HEK293T (cell line): ENCODE measurements at regions not wholly inside any gene's neighbourhood (a gene's known extent, or its start where the extent isn't known, plus 50 kb on each side); places are given as distances from the start of the nearest gene placed in this dataset.

Experiments
- CTCF ChIA-PET: fragments of 350-600 bp; formaldehyde crosslinking; extraction: SDS; loops from one replicate; lab custom pipeline; 2021; ENCODE audit warnings: antibody characterized with exemption, inconsistent platforms; lab: Yijun Ruan, JAX
- POLR2A ChIA-PET: fragments of 350-600 bp; formaldehyde crosslinking; extraction: SDS; loops from one replicate; lab custom pipeline; 2020; ENCODE audit warnings: antibody characterized with exemption, inconsistent platforms; lab: Yijun Ruan, JAX
- DNase-seq: peaks from one replicate; pipeline ENCODE4 v3.0.0; 2012; ENCODE audit warnings: mixed read lengths; ENCODE audit errors: extremely low spot score
- ARNT ChIP-seq: fragments of 450-650 bp; IDR thresholded peaks from 2 replicates; pipeline ENCODE4 v1.6.1; 2017; ENCODE audit warnings: mild to moderate bottlenecking
- BHLHE40 ChIP-seq: fragments of 450-650 bp; IDR thresholded peaks from 2 replicates; pipeline ENCODE4 v1.6.1; 2016; ENCODE audit warnings: mild to moderate bottlenecking, moderate library complexity, borderline replicate concordance
- CTBP1 ChIP-seq: fragments of 450-650 bp; IDR thresholded peaks from 2 replicates; pipeline ENCODE4 v1.6.1; 2016; ENCODE audit warnings: borderline replicate concordance
- ELF4 ChIP-seq: fragments of 450-650 bp; IDR thresholded peaks from 2 replicates; pipeline ENCODE4 v1.6.1; 2017; ENCODE audit warnings: antibody characterized with exemption
- FOXA1 ChIP-seq: fragments of 450-650 bp; IDR thresholded peaks from 2 replicates; pipeline ENCODE4 v1.6.1; 2016; ENCODE audit warnings: mild to moderate bottlenecking
- FOXK2 ChIP-seq: fragments of 450-650 bp; IDR thresholded peaks from 2 replicates; pipeline ENCODE4 v1.6.1; 2016; ENCODE audit warnings: mild to moderate bottlenecking
- FOXM1 ChIP-seq: fragments of 450-650 bp; IDR thresholded peaks from 2 replicates; pipeline ENCODE4 v1.6.1; 2017; ENCODE audit warnings: mild to moderate bottlenecking, borderline replicate concordance
- HDGF ChIP-seq: fragments of 450-650 bp; IDR thresholded peaks from 2 replicates; pipeline ENCODE4 v1.6.1; 2017; ENCODE audit warnings: antibody characterized with exemption, borderline replicate concordance
- L3MBTL2 ChIP-seq: fragments of 450-650 bp; conservative IDR thresholded peaks from 2 replicates; pipeline ENCODE4 v1.6.1; 2016; ENCODE audit warnings: mild to moderate bottlenecking
- LEF1 ChIP-seq: fragments of 450-650 bp; IDR thresholded peaks from 2 replicates; pipeline ENCODE4 v1.6.1; 2017; ENCODE audit warnings: mild to moderate bottlenecking, borderline replicate concordance
- NFRKB ChIP-seq: fragments of 450-650 bp; IDR thresholded peaks from 2 replicates; pipeline ENCODE4 v1.6.1; 2016; ENCODE audit warnings: mild to moderate bottlenecking, moderate library complexity
- SP1 ChIP-seq: fragments of 450-650 bp; IDR thresholded peaks from 2 replicates; pipeline ENCODE4 v1.6.1; 2017
- SUZ12 ChIP-seq: fragments of 450-650 bp; IDR thresholded peaks from 2 replicates; pipeline ENCODE4 v1.6.1; 2016; ENCODE audit warnings: mild to moderate bottlenecking
- TARDBP ChIP-seq: fragments of 450-650 bp; IDR thresholded peaks from 2 replicates; pipeline ENCODE4 v1.6.1; 2016
- ZNF384 ChIP-seq: fragments of 450-650 bp; IDR thresholded peaks from 2 replicates; pipeline ENCODE4 v1.6.1; 2016
- TF ChIP-seq, protein P1 (sequence below): fragments of 450-650 bp; IDR thresholded peaks from 2 replicates; pipeline ENCODE4 v1.6.1; 2016

DNA sequence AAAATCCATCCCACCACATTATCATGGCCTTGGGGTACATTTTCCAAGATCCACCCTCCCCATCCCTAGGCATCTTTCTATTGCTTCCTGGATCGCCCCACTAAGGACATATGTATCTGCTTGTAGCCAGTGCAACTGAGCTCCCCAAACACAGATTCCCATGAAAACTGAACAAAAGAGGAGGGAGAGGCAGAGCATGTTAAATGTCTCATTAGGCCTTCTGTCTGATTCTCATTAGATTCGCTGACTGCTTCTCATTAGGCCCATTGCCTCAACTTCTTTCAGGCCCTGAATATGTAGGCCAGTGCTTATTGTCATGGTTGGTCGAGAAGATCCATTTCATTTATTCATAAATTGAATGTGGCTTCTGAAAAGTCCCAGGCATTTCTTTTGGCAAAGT lies 698.9 kb downstream of the INHBA start:
- no peak for TF ChIP-seq LEF1
- TF ChIP-seq HDGF = no peak
- TF ChIP-seq ARNT = no peak
- no peak for TF ChIP-seq SUZ12
- TF ChIP-seq FOXK2 = no peak
- no peak for TF ChIP-seq FOXM1
- TF ChIP-seq SP1 = no peak
- TF ChIP-seq TARDBP = no peak
- no peak for TF ChIP-seq ZNF384
- no peak for TF ChIP-seq ELF4
- TF ChIP-seq L3MBTL2 = no peak
- TF ChIP-seq, protein P1, sequence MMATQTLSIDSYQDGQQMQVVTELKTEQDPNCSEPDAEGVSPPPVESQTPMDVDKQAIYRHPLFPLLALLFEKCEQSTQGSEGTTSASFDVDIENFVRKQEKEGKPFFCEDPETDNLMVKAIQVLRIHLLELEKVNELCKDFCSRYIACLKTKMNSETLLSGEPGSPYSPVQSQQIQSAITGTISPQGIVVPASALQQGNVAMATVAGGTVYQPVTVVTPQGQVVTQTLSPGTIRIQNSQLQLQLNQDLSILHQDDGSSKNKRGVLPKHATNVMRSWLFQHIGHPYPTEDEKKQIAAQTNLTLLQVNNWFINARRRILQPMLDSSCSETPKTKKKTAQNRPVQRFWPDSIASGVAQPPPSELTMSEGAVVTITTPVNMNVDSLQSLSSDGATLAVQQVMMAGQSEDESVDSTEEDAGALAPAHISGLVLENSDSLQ = no peak
- TF ChIP-seq FOXA1 = no peak
- TF ChIP-seq NFRKB = no peak
- TF ChIP-seq BHLHE40 = no peak
- TF ChIP-seq CTBP1 = no peak
- DNase-seq = no peak
- ChIA-PET POLR2A (no interaction called here), CTCF (interaction anchor here (1.0 to 1.6 kb wide), 6 partner anchors 9 to 235 kb away, joined by 3 to 7 read pairs (median 5); no protein-coding TSS in a partner anchor)

DNA sequence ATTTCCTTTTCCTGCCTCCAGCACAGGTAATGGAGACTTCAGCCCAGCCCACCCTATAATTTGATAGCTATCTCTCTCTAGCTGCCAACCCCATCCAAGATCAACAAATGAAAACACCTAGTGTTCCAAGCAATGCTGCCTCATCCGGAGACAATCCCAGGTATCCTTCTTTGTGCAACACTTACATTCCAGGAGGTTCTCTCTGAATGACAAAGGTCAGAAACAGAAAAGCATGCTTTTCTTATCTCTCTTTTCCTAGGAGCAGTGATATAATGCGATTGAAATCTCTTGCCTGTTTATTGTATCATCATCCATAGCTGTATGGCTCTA lies 699.3 kb downstream of the INHBA start:
- ChIA-PET CTCF (interaction anchor here (0.7 to 2.0 kb wide), 9 partner anchors 9 to 322 kb away, joined by 3 to 7 read pairs (median 4); no protein-coding TSS in a partner anchor), POLR2A (no interaction called here)
- TF ChIP-seq NFRKB (no peak), L3MBTL2 (no peak), FOXK2 (no peak), BHLHE40 (no peak), SP1 (no peak), TARDBP (no peak), ZNF384 (no peak), HDGF (no peak), ELF4 (no peak), SUZ12 (no peak), FOXM1 (no peak), CTBP1 (no peak), LEF1 (no peak), FOXA1 (no peak)
- TF ChIP-seq, protein P1 = no peak
- DNase-seq = no peak

DNA sequence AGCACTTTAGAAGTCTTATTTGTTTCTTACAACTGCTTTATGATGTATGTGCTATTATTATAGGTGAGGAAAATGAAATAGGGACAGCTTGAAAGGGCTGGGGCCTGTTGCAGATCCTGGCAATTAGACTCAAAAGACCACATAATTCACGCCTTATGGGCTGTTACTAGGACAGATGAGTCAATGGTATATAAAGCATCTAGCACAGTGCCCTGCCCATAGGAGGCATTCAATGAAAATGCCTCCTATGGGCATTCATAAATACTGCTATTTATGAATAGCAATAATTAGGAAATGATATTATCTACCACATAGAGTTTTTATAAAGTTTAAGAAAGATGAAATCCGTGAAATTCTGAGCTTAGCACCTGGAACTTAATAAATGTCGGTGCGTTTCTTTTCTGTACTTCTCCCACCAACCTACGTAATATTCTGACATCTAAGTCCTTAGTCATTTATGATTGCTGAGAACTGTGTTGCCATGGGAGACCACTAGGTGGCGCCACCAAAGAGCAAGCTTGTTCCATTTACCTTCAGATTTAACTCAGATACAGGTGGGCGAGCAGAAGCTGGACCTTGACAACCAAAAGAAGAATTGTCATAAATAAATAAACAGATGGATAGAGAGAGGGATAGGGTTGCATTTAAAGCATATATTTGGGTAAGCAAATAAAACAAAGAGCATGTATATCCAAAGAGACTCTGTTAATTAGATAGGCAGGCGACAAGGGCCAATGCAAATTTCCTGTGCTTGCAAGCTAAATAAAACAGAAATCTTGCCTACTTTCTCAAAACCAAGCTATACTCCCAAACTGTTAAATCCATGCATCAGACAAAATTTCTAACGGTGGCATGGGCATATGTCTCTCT lies 699.9 kb downstream of the INHBA start:
- TF ChIP-seq NFRKB = no peak
- TF ChIP-seq ARNT = no peak
- no peak for TF ChIP-seq FOXA1
- TF ChIP-seq ZNF384 = no peak
- TF ChIP-seq L3MBTL2 = no peak
- no peak for TF ChIP-seq SP1
- TF ChIP-seq FOXM1 = no peak
- no peak for TF ChIP-seq CTBP1

DNA sequence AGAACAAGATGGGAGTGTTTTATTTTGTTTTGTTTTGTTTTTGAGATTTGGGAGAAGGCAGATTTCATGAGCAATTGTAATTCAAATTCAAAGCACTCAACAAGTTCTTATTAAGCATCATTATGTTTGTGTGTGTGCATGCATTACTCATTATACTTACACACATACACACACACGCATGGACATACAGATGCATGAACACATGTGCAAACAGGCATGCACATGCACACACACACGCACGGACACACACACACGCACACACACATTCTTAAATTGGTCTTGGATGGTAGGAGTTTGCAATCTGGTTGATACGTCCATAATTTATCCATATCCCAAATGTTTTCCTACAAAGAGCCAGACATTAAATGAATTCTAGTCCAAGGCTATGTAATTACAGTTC lies 702.8 kb downstream of the INHBA start:
- no peak for DNase-seq
- ChIA-PET CTCF (no interaction called here), POLR2A (no interaction called here)
- TF ChIP-seq L3MBTL2 (no peak), ZNF384 (no peak), TARDBP (no peak), ARNT (no peak), LEF1 (no peak), BHLHE40 (no peak), ELF4 (no peak), FOXA1 (no peak), SP1 (no peak), NFRKB (no peak), SUZ12 (no peak), HDGF (no peak), FOXM1 (no peak), CTBP1 (no peak), FOXK2 (no peak)
- TF ChIP-seq, protein P1 = no peak

More for the DNA sequence above, 699.9 kb downstream of the INHBA start:
- ChIA-PET CTCF (interaction anchor here (0.7 to 2.0 kb wide), 11 partner anchors 9 to 713 kb away, joined by 3 to 7 read pairs (median 3); no protein-coding TSS in a partner anchor), POLR2A (no interaction called here)
- DNase-seq = peak; percentile 36

DNA sequence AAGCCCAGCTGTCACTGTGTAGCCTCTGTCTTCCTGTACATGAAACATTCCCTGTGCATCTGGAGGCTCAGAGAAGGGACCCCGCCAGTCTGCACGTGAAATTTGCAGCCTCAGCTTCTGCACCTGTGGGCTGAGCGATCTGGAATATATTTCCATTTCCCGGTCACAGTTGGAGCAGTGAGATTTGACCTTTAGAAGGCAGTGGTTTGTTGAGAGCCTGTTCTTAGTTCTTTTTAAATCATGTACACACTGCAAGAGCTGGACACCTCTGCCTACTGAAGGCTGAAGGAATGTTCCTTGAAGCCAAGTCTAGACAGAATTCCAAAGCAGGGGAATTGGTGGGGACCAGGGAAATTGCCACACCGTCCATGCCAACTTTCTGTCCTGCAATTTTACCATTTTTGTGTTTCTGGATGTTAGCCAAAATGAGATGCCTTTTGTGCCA lies 706.6 kb downstream of the INHBA start:
- DNase-seq = no peak
- CTCF ChIA-PET = no interaction called here
- TF ChIP-seq BHLHE40 (no peak), FOXK2 (no peak), HDGF (no peak), CTBP1 (no peak), L3MBTL2 (no peak), LEF1 (no peak), FOXA1 (no peak), ELF4 (no peak), ARNT (no peak), TARDBP (no peak), SUZ12 (no peak), SP1 (no peak), FOXM1 (no peak), NFRKB (no peak), ZNF384 (no peak)
- TF ChIP-seq, protein P1 = no peak
- POLR2A ChIA-PET = no interaction called here
